Activated naive CD4-positive, alpha-beta T cell treated with anti-CD3 and anti-CD28 coated beads, Interleukin-2, amount 10 ng/mL, durations not matched to agents 7 days and 5 days (primary cell): ENCODE measurements at regions not wholly inside any gene's neighbourhood (a gene's known extent, or its start where the extent isn't known, plus 50 kb on each side); places are given as distances from the start of the nearest gene placed in this dataset.

Experiments used
- CTCF ChIA-PET: fragments of 350-600 bp; sonication (Branson Sonifier 250); formaldehyde crosslinking; loops from one replicate; lab custom pipeline; 2021; ENCODE audit warnings: antibody characterized with exemption; lab: Charles Lee
- DNase-seq: peaks from one replicate; pipeline ENCODE4 v3.0.0-alpha.2; 2020
- H3K27ac Mint-ChIP-seq: one replicate; pipeline ENCODE4 v1.8.0; 2021; ENCODE audit warnings: mild to moderate bottlenecking, moderate library complexity, mixed read lengths
- H3K27me3 Mint-ChIP-seq: one replicate; pipeline ENCODE4 v1.8.0; 2021; ENCODE audit warnings: mild to moderate bottlenecking, mixed read lengths
- H3K36me3 Mint-ChIP-seq: one replicate; pipeline ENCODE4 v1.8.0; 2021; ENCODE audit warnings: mixed read lengths
- H3K4me1 Mint-ChIP-seq: one replicate; pipeline ENCODE4 v1.8.0; 2021; ENCODE audit warnings: mixed read lengths
- H3K4me3 Mint-ChIP-seq: one replicate; pipeline ENCODE4 v1.8.0; 2021; ENCODE audit warnings: mild to moderate bottlenecking, moderate library complexity, mixed read lengths
- H3K9me3 Mint-ChIP-seq: one replicate; pipeline ENCODE4 v1.8.0; 2021; ENCODE audit warnings: mixed read lengths

DNA sequence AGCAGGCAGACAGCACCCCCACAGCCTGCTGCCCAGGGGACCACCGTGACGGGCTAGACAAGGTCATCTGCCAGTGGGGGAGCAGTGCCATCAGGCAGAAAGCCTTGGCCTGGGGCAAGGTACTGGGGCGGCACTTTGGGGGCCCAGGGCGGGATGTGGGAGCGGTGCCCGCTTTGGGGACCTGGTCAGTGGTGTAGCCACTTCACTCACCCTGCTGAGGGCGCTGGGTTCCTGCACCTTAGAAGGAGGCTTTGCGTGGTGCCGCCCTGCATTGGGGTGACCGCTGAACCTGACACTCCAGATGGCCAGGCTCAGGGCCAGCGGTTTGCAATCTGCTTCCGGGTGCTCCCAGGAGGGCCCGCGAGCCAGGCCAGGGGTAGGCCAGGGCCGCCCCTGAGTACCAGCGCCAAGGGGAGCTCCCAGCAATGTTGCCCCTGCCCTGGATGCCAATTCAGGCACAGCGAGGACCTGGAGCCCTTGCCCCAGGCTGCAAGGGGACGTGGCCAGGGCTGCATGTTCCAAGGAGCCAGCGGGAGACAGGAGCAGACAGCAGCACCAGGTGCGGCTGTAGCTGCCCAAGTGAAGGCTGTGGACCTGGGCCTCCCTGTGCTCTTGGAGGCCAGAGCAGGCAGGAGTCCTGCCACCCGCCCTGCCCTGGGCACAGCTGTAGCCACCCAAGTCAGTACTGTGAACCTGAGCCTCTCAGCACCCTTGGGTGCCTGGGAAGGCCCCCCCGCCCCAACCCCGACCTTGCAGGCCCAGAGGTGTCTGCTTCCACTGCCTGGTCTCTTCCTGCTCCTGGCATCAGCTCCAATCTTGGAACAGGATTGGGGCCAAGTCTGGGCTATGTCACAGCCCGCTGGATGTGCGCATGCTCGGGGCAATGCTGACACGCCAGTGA, 550.7 kb downstream of the SLC6A15 start:
- Mint-ChIP-seq H3K36me3 (no peaks in the 10 kb centered on the region), H3K4me3 (no peak overlapping the region), H3K9me3 (peaks cover 5% of the 10 kb centered on the region), H3K4me1 (no peaks in the 10 kb centered on the region), H3K27ac (no peak overlapping the region), H3K27me3 (no peaks in the 10 kb centered on the region)
- DNase-seq: no peak
- CTCF ChIA-PET: no interaction called here

DNA sequence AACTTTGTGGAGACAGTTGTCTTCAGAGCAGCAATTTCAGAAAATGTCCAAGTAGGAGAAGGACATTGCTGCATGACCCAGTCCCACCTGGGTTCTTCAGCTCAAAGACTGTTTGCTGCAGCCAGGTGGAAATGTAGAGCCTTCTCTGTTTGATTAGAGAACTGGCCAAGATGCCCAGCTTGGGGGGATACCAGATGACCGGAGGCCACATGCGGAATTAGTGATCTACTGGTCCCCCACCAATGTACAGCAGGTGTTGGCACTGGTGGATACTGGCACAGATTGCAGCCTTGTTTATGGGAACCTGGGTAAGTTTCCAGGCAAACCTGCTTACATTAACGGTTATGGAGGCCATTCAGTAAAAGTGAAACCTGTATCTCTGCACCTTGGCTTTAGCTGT, 555.3 kb downstream of the SLC6A15 start:
- Mint-ChIP-seq H3K27ac (no peak overlapping the region), H3K9me3 (peaks cover 5% of the 10 kb centered on the region), H3K4me3 (no peak overlapping the region), H3K27me3 (no peaks in the 10 kb centered on the region), H3K4me1 (no peaks in the 10 kb centered on the region), H3K36me3 (no peaks in the 10 kb centered on the region)
- no peak for DNase-seq
- CTCF ChIA-PET: no interaction called here

DNA sequence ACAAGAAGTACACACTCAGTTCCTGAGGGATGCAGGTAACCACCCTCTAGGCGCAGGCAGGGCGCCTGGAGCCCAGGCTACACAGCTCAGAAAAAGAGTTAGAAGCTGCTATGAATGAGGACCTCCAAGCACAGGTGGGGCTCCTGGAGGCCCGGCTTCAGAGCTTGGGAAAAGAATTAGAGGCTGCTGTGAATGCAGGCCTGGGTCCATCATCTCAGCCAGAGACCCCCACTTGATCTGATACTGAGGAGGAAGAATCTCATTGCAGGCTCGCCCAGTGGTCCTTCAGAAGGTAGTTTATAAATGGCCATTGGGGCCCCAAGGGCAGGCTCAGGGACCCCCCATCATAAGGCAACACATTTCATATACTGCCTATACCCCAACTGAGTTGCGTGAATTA, 556.4 kb downstream of the SLC6A15 start:
- H3K4me1 Mint-ChIP-seq: no peaks in the 10 kb centered on the region
- H3K27ac Mint-ChIP-seq: no peak overlapping the region
- peaks cover 2% of the 10 kb centered on the region for H3K9me3 Mint-ChIP-seq
- no peaks in the 10 kb centered on the region for H3K36me3 Mint-ChIP-seq
- no peak for DNase-seq
- no peaks in the 10 kb centered on the region for H3K27me3 Mint-ChIP-seq
- CTCF ChIA-PET: no interaction called here
- H3K4me3 Mint-ChIP-seq: no peak overlapping the region

DNA sequence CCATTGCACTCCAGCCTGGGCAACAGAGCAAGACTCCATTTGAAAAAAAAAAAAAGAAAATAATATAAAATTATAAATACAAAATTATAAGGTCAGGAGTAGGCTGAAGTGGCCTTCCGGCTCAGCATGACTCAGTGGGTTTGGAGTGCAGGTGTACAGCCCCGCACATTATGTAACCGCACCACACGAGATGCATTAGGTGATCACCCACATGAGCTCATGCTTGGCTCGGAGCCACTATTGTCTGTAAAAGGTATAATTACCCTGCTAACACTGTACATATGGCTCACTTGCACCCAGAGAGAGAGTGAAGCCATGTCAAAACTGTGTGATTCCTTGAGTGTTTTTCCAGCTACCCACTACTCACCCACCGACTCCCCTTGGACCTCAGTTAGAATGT, 557.0 kb downstream of the SLC6A15 start:
- no peak for DNase-seq
- CTCF ChIA-PET: no interaction called here
- H3K4me3 Mint-ChIP-seq: no peak overlapping the region

DNA sequence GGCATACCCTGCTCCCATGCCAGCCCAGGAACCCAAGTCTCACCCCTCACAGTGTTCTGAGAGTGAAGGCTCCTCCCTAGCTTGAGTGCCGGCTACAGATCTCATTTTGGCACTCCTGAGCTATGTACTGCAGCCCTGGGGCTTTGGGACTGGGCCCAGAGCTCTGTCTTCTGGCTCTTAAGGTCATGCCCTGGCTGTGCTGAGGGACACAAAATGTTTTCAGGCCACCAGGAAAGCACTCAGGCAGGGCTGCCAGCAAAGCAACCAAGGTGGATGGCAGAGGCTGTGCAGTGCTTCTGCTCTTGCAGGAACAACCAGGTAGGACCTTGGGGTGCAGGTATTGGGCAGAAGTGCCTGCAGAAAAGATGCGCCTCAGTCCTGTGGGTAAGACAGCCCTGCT, 564.0 kb downstream of the SLC6A15 start:
- H3K36me3 Mint-ChIP-seq: no peaks in the 10 kb centered on the region
- H3K27me3 Mint-ChIP-seq: no peaks in the 10 kb centered on the region
- H3K4me1 Mint-ChIP-seq: no peaks in the 10 kb centered on the region
- no peaks in the 10 kb centered on the region for H3K9me3 Mint-ChIP-seq
- CTCF ChIA-PET: no interaction called here
- no peak overlapping the region for H3K4me3 Mint-ChIP-seq
- H3K27ac Mint-ChIP-seq: no peak overlapping the region
- DNase-seq: no peak

More for the DNA sequence above, 557.0 kb downstream of the SLC6A15 start:
- Mint-ChIP-seq H3K9me3 (no peaks in the 10 kb centered on the region), H3K27ac (no peak overlapping the region), H3K4me1 (no peaks in the 10 kb centered on the region), H3K36me3 (no peaks in the 10 kb centered on the region), H3K27me3 (no peaks in the 10 kb centered on the region)

DNA sequence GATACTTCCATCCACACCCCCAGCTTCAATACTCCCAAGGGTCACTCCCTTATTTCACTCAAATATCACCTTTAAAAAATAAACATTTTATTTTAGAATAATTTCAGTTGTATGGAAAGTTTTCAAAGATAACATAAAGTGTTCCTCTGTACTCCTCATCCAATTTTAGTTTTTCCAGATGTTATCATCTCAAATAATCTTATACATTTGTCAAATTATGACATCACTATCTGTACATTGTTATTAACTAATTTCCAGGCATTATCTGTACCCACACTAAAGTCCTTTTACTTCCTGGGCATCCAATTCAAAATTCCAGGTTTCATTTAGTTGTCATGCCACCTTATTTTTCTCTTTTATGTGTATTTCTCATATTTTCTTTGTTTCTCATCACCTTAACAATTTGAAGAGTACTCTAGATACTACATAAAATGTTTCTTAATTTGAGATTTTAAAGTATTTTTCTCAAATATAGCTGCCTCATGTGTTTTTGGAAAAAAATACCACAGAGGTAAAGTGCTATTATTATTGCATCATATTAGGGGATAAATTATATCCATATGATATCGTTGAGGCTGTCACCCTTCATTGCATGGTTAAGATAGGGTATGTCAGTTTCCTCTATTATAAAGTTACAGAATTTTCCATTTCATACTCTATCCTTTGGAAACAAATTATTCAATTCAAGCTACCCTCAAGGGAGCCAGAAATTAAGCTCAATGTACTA, 571.0 kb downstream of the SLC6A15 start:
- no peak for DNase-seq
- H3K9me3 Mint-ChIP-seq: peaks cover 3% of the 10 kb centered on the region
- H3K27me3 Mint-ChIP-seq: no peaks in the 10 kb centered on the region
- CTCF ChIA-PET: no interaction called here
- H3K36me3 Mint-ChIP-seq: no peaks in the 10 kb centered on the region
- no peak overlapping the region for H3K4me3 Mint-ChIP-seq
- no peaks in the 10 kb centered on the region for H3K4me1 Mint-ChIP-seq
- H3K27ac Mint-ChIP-seq: no peak overlapping the region

DNA sequence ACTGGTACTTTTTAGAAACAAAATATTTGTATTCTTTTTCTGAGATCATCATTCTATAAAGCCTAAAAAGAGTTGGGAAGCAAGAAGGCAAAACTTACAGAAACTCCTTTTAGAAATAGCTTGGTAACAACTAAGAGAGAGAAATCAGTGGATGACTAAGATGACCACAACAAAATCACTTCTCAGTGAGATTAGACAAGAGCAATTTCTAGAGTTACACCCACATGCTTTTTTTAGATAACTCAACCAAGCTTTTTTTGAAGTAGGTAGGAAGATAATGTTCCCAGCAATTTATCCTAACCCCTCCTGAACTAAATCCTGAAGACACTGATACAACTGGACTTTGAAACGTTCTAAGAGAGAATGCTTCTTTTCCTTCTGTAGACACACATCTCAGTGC, 576.4 kb downstream of the SLC6A15 start:
- H3K27ac Mint-ChIP-seq: no peak overlapping the region
- no peaks in the 10 kb centered on the region for H3K36me3 Mint-ChIP-seq
- H3K27me3 Mint-ChIP-seq: no peaks in the 10 kb centered on the region
- DNase-seq: no peak
- CTCF ChIA-PET: no interaction called here
- H3K4me3 Mint-ChIP-seq: no peak overlapping the region
- H3K9me3 Mint-ChIP-seq: peaks cover 8% of the 10 kb centered on the region
- H3K4me1 Mint-ChIP-seq: no peaks in the 10 kb centered on the region

DNA sequence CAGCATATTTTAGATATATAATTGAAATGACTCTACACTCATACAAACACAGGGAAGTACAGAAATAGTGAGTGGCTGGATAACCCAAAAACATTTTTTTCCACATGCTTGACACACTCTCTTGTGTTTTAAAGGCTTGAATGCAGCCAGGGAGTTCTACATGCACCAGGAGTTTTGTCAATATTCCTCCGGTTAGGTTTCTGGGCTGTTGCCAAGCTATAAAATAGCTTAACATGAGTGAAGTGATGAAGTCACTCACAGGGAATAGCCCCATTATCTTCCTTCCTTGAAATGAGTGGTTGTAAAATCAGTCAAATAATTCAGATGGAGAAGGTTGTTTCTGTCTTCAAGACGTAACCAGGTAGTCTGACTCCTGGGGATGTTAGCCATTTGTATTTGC, 582.7 kb downstream of the SLC6A15 start:
- Mint-ChIP-seq H3K27me3 (no peaks in the 10 kb centered on the region), H3K4me3 (no peak overlapping the region), H3K36me3 (no peaks in the 10 kb centered on the region), H3K27ac (no peak overlapping the region), H3K9me3 (peaks cover 5% of the 10 kb centered on the region), H3K4me1 (no peaks in the 10 kb centered on the region)
- DNase-seq: no peak
- CTCF ChIA-PET: no interaction called here

DNA sequence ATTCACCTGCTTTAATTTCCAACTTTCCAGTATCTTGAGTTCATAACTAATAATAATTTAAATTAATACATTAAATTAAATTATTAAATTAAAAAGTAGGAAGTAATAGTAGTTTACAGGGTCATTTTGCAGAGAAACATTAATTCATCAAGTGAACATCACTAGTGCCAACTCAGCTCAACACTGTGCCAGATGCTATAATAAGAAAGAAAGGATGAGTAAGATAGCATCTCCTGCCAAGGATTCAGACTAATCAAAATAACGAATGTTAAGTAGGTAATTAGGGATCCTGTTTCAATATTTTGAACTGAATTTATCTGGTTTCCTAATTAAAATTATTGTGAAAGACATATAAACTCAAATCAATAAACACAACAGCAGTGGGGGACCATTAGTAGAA, 596.7 kb downstream of the SLC6A15 start:
- DNase-seq: no peak
- H3K36me3 Mint-ChIP-seq: no peaks in the 10 kb centered on the region
- H3K4me1 Mint-ChIP-seq: no peaks in the 10 kb centered on the region
- H3K27me3 Mint-ChIP-seq: no peaks in the 10 kb centered on the region
- H3K27ac Mint-ChIP-seq: no peak overlapping the region
- no peak overlapping the region for H3K4me3 Mint-ChIP-seq
- CTCF ChIA-PET: no interaction called here
- H3K9me3 Mint-ChIP-seq: peaks cover 3% of the 10 kb centered on the region

DNA sequence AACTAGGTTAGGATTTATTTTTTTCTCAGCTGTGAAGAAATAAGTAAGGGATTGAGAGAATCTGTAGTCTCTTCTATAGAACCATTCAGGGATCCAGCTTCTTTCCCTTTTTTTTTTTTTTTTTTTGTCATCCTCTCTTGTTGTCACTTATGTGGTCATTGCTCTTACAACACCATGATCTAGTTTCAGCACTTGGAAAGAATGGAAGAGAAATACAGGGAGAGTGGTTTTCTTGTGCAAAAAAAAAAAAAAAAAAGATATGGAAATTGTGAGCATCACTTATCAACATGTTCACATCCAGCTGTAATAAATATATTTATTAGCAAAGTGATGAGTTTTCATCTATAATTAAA, 599.3 kb downstream of the SLC6A15 start:
- no peak for DNase-seq
- H3K4me1 Mint-ChIP-seq: no peaks in the 10 kb centered on the region
- H3K36me3 Mint-ChIP-seq: no peaks in the 10 kb centered on the region
- no peaks in the 10 kb centered on the region for H3K27me3 Mint-ChIP-seq
- H3K4me3 Mint-ChIP-seq: no peak overlapping the region
- CTCF ChIA-PET: no interaction called here
- peaks cover 5% of the 10 kb centered on the region for H3K9me3 Mint-ChIP-seq
- H3K27ac Mint-ChIP-seq: no peak overlapping the region

DNA sequence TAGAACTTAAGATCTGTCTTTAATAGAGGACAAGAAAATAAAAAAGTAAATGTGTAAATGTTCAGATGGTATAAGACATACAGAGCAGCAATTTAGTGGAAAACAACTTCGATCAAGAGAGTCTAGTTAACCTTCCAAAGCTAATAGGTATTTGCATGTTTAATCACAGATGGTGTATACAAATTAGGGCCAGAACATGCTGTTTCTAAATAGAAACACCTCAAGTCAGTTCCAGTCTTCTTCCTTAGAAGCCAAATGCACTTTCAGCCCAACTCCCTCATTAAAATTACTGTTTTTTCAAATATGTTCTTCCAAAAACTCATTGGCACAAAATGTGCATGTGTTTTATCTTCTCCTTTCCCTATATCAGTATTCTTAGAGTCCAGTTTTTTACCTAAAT, 604.4 kb downstream of the SLC6A15 start:
- no peak for DNase-seq
- no peaks in the 10 kb centered on the region for H3K27me3 Mint-ChIP-seq
- no peaks in the 10 kb centered on the region for H3K4me1 Mint-ChIP-seq
- peaks cover 12% of the 10 kb centered on the region for H3K9me3 Mint-ChIP-seq
- H3K36me3 Mint-ChIP-seq: no peaks in the 10 kb centered on the region
- CTCF ChIA-PET: no interaction called here
- no peak overlapping the region for H3K4me3 Mint-ChIP-seq
- H3K27ac Mint-ChIP-seq: no peak overlapping the region

DNA sequence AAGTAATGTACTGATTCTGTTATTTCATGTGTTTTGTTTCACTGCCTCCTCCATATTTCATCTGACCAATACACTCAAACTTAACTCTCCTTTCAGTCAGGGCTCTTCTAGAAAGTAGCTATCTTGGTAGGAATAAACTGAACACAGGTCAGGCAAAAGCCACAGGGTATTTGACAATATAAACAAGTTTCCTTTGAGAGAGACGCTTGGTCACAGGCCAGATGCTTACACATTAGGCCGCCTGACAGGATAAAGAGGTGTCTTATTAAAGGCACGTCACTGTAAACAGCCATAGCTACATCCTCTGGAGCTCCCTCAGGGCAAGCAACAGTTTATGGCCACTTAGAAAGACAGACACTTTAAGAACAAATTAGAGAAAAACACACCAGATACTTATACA, 607.5 kb downstream of the SLC6A15 start:
- no peaks in the 10 kb centered on the region for H3K27me3 Mint-ChIP-seq
- DNase-seq: no peak
- H3K9me3 Mint-ChIP-seq: peaks cover 7% of the 10 kb centered on the region
- H3K4me3 Mint-ChIP-seq: no peak overlapping the region
- CTCF ChIA-PET: no interaction called here
- H3K36me3 Mint-ChIP-seq: no peaks in the 10 kb centered on the region
- no peak overlapping the region for H3K27ac Mint-ChIP-seq
- H3K4me1 Mint-ChIP-seq: no peaks in the 10 kb centered on the region

DNA sequence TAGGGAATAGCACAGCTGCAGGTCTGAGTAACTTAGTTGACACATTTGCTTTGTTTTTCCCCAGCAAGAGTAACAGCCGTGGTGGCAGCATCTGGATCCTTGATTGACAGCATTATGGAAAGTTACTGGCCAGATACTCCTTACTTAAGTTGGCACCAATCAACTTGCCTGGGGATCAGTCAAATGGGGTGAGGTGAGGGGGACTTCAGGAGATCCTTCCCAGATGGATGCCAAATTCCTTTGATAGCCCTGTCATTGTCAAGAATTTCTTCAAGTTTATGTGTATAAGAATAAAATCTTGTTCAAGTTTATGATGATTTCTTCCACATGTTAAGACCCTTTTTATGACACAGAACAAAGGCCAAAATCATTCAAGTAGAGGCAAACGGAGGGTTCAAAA, 618.4 kb downstream of the SLC6A15 start:
- Mint-ChIP-seq H3K4me3 (no peak overlapping the region), H3K9me3 (peaks cover 5% of the 10 kb centered on the region), H3K4me1 (no peaks in the 10 kb centered on the region), H3K27ac (no peak overlapping the region), H3K36me3 (no peaks in the 10 kb centered on the region), H3K27me3 (no peaks in the 10 kb centered on the region)
- CTCF ChIA-PET: no interaction called here
- no peak for DNase-seq

DNA sequence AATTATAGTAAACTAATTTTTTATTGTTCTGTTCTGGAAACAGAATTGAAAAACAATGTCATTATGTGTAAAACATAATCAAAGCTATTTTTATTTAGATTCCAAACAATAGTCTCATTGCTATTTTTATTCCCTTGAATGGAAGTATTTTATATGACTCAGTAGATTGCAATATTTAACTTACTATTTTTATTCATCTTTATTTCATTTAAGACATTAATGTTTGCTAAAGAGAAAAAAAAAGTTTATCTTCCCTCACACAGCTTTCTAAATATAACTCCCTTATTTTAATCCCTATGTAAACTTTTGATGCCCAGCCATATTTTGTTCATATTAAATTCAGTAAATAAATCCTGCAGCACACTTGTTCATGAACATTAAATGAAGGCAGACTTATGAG, 622.4 kb downstream of the SLC6A15 start:
- no peak for DNase-seq
- Mint-ChIP-seq H3K27ac (no peak overlapping the region), H3K4me3 (no peak overlapping the region), H3K36me3 (no peaks in the 10 kb centered on the region), H3K9me3 (no peaks in the 10 kb centered on the region), H3K27me3 (no peaks in the 10 kb centered on the region), H3K4me1 (no peaks in the 10 kb centered on the region)
- CTCF ChIA-PET: no interaction called here

DNA sequence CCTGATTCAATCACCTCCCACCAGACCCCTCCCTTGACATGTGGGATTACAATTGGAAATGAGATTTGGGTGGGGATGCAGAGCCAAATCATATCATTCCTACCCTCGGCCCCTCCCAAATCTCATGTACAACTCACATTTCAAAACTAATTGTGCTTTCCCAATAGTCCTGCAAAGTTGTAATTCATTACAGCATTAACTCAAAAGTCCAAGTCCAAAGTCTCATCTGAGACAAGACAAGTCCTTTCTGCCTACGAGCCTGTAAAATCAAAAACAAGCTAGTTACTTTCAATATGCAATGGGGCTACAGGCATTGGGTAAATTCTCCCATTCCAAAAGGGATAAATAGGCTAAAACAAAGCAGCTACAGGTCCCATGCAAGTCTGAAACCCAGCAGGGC, 634.6 kb downstream of the SLC6A15 start:
- H3K4me3 Mint-ChIP-seq: no peak overlapping the region
- DNase-seq: no peak
- no peaks in the 10 kb centered on the region for H3K36me3 Mint-ChIP-seq
- H3K27me3 Mint-ChIP-seq: no peaks in the 10 kb centered on the region
- no peaks in the 10 kb centered on the region for H3K9me3 Mint-ChIP-seq
- no peak overlapping the region for H3K27ac Mint-ChIP-seq
- no peaks in the 10 kb centered on the region for H3K4me1 Mint-ChIP-seq
- CTCF ChIA-PET: no interaction called here
